ENCODE measurements at regions not wholly inside any gene's neighbourhood (a gene's known extent, or its start where the extent isn't known, plus 50 kb on each side); places are given as distances from the start of the nearest gene placed in this dataset.

- no peak for TF ChIP-seq CTCF (IDR thresholded peaks at IDR 0.05 in 2 of 3, conservative IDR thresholded peaks at IDR 0.05 in 1 of 3; ENCODE audit: borderline replicate concordance in 1 of 3, insufficient read depth in 1 of 3, low read depth in 2 of 3, low read length in 2 of 3)
- no peak for TF ChIP-seq EZH2 (IDR thresholded peaks at IDR 0.05)
- no peak for TF ChIP-seq POLR2A (IDR thresholded peaks at IDR 0.05; ENCODE audit: borderline replicate concordance, extremely low read depth, insufficient read depth, insufficient read length)
- TF ChIP-seq ELF1 (IDR thresholded peaks at IDR 0.05; ENCODE audit: borderline replicate concordance, low read depth): no peak
- no peak for TF ChIP-seq ZFX (IDR thresholded peaks at IDR 0.05)
- no peak for TF ChIP-seq TCF7L2 (IDR thresholded peaks at IDR 0.05; ENCODE audit: borderline replicate concordance, extremely low read depth, insufficient read depth, insufficient read length)
- no peak for TF ChIP-seq EZH2phosphoT487 (IDR thresholded peaks at IDR 0.05; ENCODE audit: borderline replicate concordance)
Measured at GRCh38 chr2:106749823-106750222, 136.1 kb downstream of the ST6GAL2 start.

All from HCT116 (cell line).